ENCODE measurements at regions not wholly inside any gene's neighbourhood (a gene's known extent, or its start where the extent isn't known, plus 50 kb on each side); places are given as distances from the start of the nearest gene placed in this dataset.
A peak's percentile ranks its signal among the peaks of the same experiment; 100 is the strongest.

GRCh38 chr20:57020364-57020763, 246.1 kb downstream of the BMP7 start:
- no peak for TF ChIP-seq CTCF (conservative IDR thresholded peaks at IDR 0.05; ENCODE audit: low read depth, low read length)
- DNase-seq (ENCODE audit: low read depth), result no peak
- H3K4me3 ChIP-seq (ENCODE audit: low read depth, low read length), result no peak overlapping the region

- peak; percentile 3 for TF ChIP-seq CTCF (conservative IDR thresholded peaks at IDR 0.05; ENCODE audit: low read depth, low read length)
- H3K4me3 ChIP-seq (ENCODE audit: low read depth, low read length), result no peak overlapping the region
- no peak for DNase-seq (ENCODE audit: low read depth)
Observed at GRCh38 chr20:57022306-57022705, 244.1 kb downstream of the BMP7 start.

GRCh38 chr20:57023007-57023406, 243.4 kb downstream of the BMP7 start:
- DNase-seq (ENCODE audit: low read depth), result no peak
- no peak overlapping the region for H3K4me3 ChIP-seq (ENCODE audit: low read depth, low read length)
- TF ChIP-seq CTCF (conservative IDR thresholded peaks at IDR 0.05; ENCODE audit: low read depth, low read length), result no peak

- H3K4me3 ChIP-seq (ENCODE audit: low read depth, low read length), result no peak overlapping the region
- no peak for TF ChIP-seq CTCF (conservative IDR thresholded peaks at IDR 0.05; ENCODE audit: low read depth, low read length)
- DNase-seq (ENCODE audit: low read depth), result no peak
Observed at GRCh38 chr20:57023997-57024396, 242.4 kb downstream of the BMP7 start.

GRCh38 chr20:57024849-57025248, 241.6 kb downstream of the BMP7 start:
- TF ChIP-seq CTCF (conservative IDR thresholded peaks at IDR 0.05; ENCODE audit: low read depth, low read length), result no peak
- H3K4me3 ChIP-seq (ENCODE audit: low read depth, low read length), result no peak overlapping the region
- DNase-seq (ENCODE audit: low read depth), result no peak

- no peak overlapping the region for H3K4me3 ChIP-seq (ENCODE audit: low read depth, low read length)
- TF ChIP-seq CTCF (conservative IDR thresholded peaks at IDR 0.05; ENCODE audit: low read depth, low read length), result no peak
- DNase-seq (ENCODE audit: low read depth), result no peak
Observed at GRCh38 chr20:57025261-57025660, 241.2 kb downstream of the BMP7 start.

- no peak overlapping the region for H3K4me3 ChIP-seq (ENCODE audit: low read depth, low read length)
- no peak for TF ChIP-seq CTCF (conservative IDR thresholded peaks at IDR 0.05; ENCODE audit: low read depth, low read length)
- no peak for DNase-seq (ENCODE audit: low read depth)
Observed at GRCh38 chr20:57025666-57026224, 240.7 kb downstream of the BMP7 start.

Measured in choroid plexus epithelial cell (primary cell).